ENCODE measurements at regions not wholly inside any gene's neighbourhood (a gene's known extent, or its start where the extent isn't known, plus 50 kb on each side); places are given as distances from the start of the nearest gene placed in this dataset.

DNA sequence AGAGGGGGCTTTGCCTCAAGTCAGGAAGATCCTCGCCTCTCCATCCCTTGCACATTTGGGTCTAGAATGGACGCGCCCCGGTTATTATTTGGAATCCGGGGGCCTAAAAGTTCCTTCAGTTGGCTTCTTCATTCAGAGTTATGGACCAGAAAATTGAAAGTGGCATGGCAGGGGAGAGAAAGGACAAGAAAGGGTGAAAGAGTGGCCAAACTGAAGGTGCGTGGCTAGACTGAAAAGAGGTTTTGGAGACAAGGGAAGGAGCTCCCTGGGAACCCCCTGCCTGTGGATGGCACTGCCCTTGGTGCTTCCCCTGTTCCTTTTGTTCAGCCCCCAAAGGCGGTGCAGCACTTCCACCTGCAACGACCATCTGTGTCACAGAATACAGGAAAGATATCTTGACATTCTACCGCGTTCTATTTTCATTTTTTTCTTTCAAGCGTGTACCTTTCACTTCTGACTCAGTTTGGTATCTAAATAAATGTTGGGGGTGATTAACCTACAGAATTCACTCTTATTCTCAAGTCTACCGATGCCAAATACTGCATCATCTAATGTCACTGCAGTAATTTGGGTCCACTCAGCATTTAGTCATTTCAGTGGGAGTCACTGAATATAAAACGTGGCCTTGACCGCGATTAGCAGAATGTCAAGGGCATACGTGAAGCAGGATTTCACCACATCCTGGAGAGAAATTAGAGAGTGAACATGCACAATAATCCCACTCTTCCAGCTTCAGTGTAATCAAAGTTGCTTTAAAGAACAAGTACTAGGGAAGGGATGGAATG, 88.1 kb upstream of the ARHGAP32 start (continued):
- TF ChIP-seq GLIS3 (CRISPR knock-in tag; IDR thresholded peaks at IDR 0.05): no peak
- no peak for TF ChIP-seq ESRRG (CRISPR knock-in tag; IDR thresholded peaks at IDR 0.05)
- TF ChIP-seq PPARA (CRISPR knock-in tag; IDR thresholded peaks at IDR 0.05; ENCODE audit: borderline replicate concordance): no peak
- TF ChIP-seq ISL1 (CRISPR knock-in tag; IDR thresholded peaks at IDR 0.05): no peak
- TF ChIP-seq ZNF8 (CRISPR knock-in tag; IDR thresholded peaks at IDR 0.05): no peak
- TF ChIP-seq TOX (CRISPR knock-in tag; IDR thresholded peaks at IDR 0.05; ENCODE audit: borderline replicate concordance): no peak
- no peak for TF ChIP-seq ZNF70 (CRISPR knock-in tag; IDR thresholded peaks at IDR 0.05)

- peak; percentile 65 for ATAC-seq
- no peak for TF ChIP-seq PPARA (CRISPR knock-in tag; IDR thresholded peaks at IDR 0.05; ENCODE audit: borderline replicate concordance)
- TF ChIP-seq GLIS3 (CRISPR knock-in tag; IDR thresholded peaks at IDR 0.05): no peak
- TF ChIP-seq BACH2 (CRISPR knock-in tag; IDR thresholded peaks at IDR 0.05; ENCODE audit: borderline replicate concordance): no peak
- TF ChIP-seq SNAI2 (CRISPR knock-in tag; IDR thresholded peaks at IDR 0.05): no peak
- no peak for TF ChIP-seq RARB (CRISPR knock-in tag; IDR thresholded peaks at IDR 0.05)
- 0 out of 2 replicates have a peak, but pooled peaks have one; percentile 79 for TF ChIP-seq CSDC2 (CRISPR knock-in tag; IDR thresholded peaks at IDR 0.05)
- TF ChIP-seq ZNF8 (CRISPR knock-in tag; IDR thresholded peaks at IDR 0.05): no peak
- no peak for TF ChIP-seq OSR1 (CRISPR knock-in tag; IDR thresholded peaks at IDR 0.05)
- peak; percentile 64; the same call in 1 of the 2 replicates for TF ChIP-seq ZFP3 (CRISPR knock-in tag; IDR thresholded peaks at IDR 0.05)
- TF ChIP-seq ESRRG (CRISPR knock-in tag; IDR thresholded peaks at IDR 0.05): no peak
- no peak for TF ChIP-seq ISL1 (CRISPR knock-in tag; IDR thresholded peaks at IDR 0.05)
- TF ChIP-seq TSHZ2 (CRISPR knock-in tag; IDR thresholded peaks at IDR 0.05): peak; percentile 51; the same call in 1 of the 2 replicates
- no peak for TF ChIP-seq CSRNP3 (CRISPR knock-in tag; IDR thresholded peaks at IDR 0.05)
- TF ChIP-seq, protein P1, sequence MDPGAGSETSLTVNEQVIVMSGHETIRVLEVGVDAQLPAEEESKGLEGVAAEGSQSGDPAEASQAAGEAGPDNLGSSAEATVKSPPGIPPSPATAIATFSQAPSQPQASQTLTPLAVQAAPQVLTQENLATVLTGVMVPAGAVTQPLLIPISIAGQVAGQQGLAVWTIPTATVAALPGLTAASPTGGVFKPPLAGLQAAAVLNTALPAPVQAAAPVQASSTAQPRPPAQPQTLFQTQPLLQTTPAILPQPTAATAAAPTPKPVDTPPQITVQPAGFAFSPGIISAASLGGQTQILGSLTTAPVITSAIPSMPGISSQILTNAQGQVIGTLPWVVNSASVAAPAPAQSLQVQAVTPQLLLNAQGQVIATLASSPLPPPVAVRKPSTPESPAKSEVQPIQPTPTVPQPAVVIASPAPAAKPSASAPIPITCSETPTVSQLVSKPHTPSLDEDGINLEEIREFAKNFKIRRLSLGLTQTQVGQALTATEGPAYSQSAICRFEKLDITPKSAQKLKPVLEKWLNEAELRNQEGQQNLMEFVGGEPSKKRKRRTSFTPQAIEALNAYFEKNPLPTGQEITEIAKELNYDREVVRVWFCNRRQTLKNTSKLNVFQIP (CRISPR knock-in tag; IDR thresholded peaks at IDR 0.05; ENCODE audit: borderline replicate concordance, low read depth): no peak
- TF ChIP-seq CREB5 (CRISPR knock-in tag; IDR thresholded peaks at IDR 0.05; ENCODE audit: low read depth): no peak
- no peak for TF ChIP-seq TOX (CRISPR knock-in tag; IDR thresholded peaks at IDR 0.05; ENCODE audit: borderline replicate concordance)
- no peak for TF ChIP-seq PATZ1 (CRISPR knock-in tag; IDR thresholded peaks at IDR 0.05; ENCODE audit: borderline replicate concordance)
- TF ChIP-seq ZFP30 (CRISPR knock-in tag; IDR thresholded peaks at IDR 0.05): no peak
- TF ChIP-seq ZNF70 (CRISPR knock-in tag; IDR thresholded peaks at IDR 0.05): no peak
- no peak for TF ChIP-seq TCF4 (CRISPR knock-in tag; IDR thresholded peaks at IDR 0.05; ENCODE audit: borderline replicate concordance)
These were observed 87.4 kb upstream of the ARHGAP32 start for GRCh38 chr11:129279326-129280026.

Data from SK-N-SH treated with all-trans-retinoic acid at 6 μM for 48 hours (cell line).